GM12878 (cell line): ENCODE measurements at regions not wholly inside any gene's neighbourhood (a gene's known extent, or its start where the extent isn't known, plus 50 kb on each side); places are given as distances from the start of the nearest gene placed in this dataset.

Experiments used
- BRCA1 ChIP-seq: IDR thresholded peaks from 2 replicates; pipeline ENCODE4 v1.6.1; 2011; ENCODE audit warnings: low read depth, low read length, improper control_type of control experiment
- CREB1 ChIP-seq: IDR thresholded peaks from 2 replicates; pipeline ENCODE4 v1.6.1; 2012; ENCODE audit warnings: low read depth, mild to moderate bottlenecking, inconsistent platforms
- CTCF ChIP-seq, 3 experiments: IDR thresholded peaks in 2 of 3; conservative IDR thresholded peaks in 1 of 3; 2 replicates each; pipeline ENCODE4 v1.5.1; 2011; ENCODE audit warnings: low read depth in 3 of 3, low read length in 3 of 3, mild to moderate bottlenecking in 3 of 3, control low read depth in 2 of 3, moderate library complexity in 2 of 3, inconsistent platforms in 1 of 3, mixed read lengths in 1 of 3; ENCODE audit not compliant: control insufficient read depth in 2 of 3, insufficient read depth in 1 of 3; ENCODE audit errors: extremely low read depth in 1 of 3
- KDM1A ChIP-seq: fragments of 200-600 bp; sonication (generic); IDR thresholded peaks from 2 replicates; pipeline ENCODE4 v1.6.1; 2016; ENCODE audit warnings: borderline replicate concordance
- MAX ChIP-seq: IDR thresholded peaks from 2 replicates; pipeline ENCODE4 v1.6.1; 2012; ENCODE audit warnings: low read depth, low read length, improper control_type of control experiment
- POLR2A ChIP-seq: IDR thresholded peaks from 2 replicates; pipeline ENCODE4 v1.6.1; 2011; ENCODE audit warnings: low read depth, mild to moderate bottlenecking, low read length
- SIN3A ChIP-seq: IDR thresholded peaks from 2 replicates; pipeline ENCODE4 v1.6.1; 2012; ENCODE audit warnings: low read depth, low read length, improper control_type of control experiment
- SPI1 ChIP-seq: IDR thresholded peaks from 2 replicates; pipeline ENCODE4 v1.6.1; 2011; ENCODE audit warnings: low read depth, mild to moderate bottlenecking, low read length, moderate library complexity, borderline replicate concordance; ENCODE audit not compliant: insufficient read depth
- ZBTB40 ChIP-seq: fragments of 450-650 bp; IDR thresholded peaks from 2 replicates; pipeline ENCODE4 v1.6.1; 2016; ENCODE audit warnings: mild to moderate bottlenecking, moderate library complexity, borderline replicate concordance

GRCh38 chr16:48444574-48444973 is 59.4 kb upstream of the SIAH1 start:
- TF ChIP-seq KDM1A (no peak), CTCF (IDR thresholded peaks at IDR 0.05 in 2 of 3, conservative IDR thresholded peaks at IDR 0.05 in 1 of 3; ENCODE audit: control insufficient read depth in 2 of 3, extremely low read depth in 1 of 3, insufficient read depth in 1 of 3, low read depth in 3 of 3, low read length in 3 of 3) (no peak), POLR2A (no peak), ZBTB40 (no peak), BRCA1 (no peak), SPI1 (no peak), SIN3A (no peak), MAX (no peak), CREB1 (no peak)
